HUDEP-2 (cell line): ENCODE measurements at regions not wholly inside any gene's neighbourhood (a gene's known extent, or its start where the extent isn't known, plus 50 kb on each side); places are given as distances from the start of the nearest gene placed in this dataset.
A peak's percentile ranks its signal among the peaks of the same experiment; 100 is the strongest.

Source experiments
- DNase-seq, 76 experiments: peaks; one replicate each; lab custom pipeline; 2025; ENCODE audit not compliant: unreplicated experiment in 76 of 76; lab: John Stamatoyannopoulos, UW

- no peak for DNase-seq
Measured at GRCh38 chr5:67827541-67827940, 388.0 kb upstream of the PIK3R1 start.

GRCh38 chr5:67824852-67825251 lies 390.7 kb upstream of the PIK3R1 start:
- DNase-seq, result no peak

- DNase-seq, result no peak
Measured at GRCh38 chr5:67817652-67818051, 397.9 kb upstream of the PIK3R1 start.

- no peak for DNase-seq
Measured at GRCh38 chr5:67816456-67816855, 399.1 kb upstream of the PIK3R1 start.

GRCh38 chr5:67815455-67816391 lies 399.8 kb upstream of the PIK3R1 start:
- peak in 10 of 76 experiments; percentile 0 to 42 (median 11) for DNase-seq

GRCh38 chr5:67814569-67815311 lies 400.8 kb upstream of the PIK3R1 start:
- no peak for DNase-seq

GRCh38 chr5:67813877-67814539 lies 401.5 kb upstream of the PIK3R1 start:
- peak in 3 of 76 experiments; percentile 3 to 15 (median 14) for DNase-seq

GRCh38 chr5:67809589-67809988 lies 406.0 kb upstream of the PIK3R1 start:
- DNase-seq, result no peak

- DNase-seq, result no peak
Measured at GRCh38 chr5:67808340-67808739, 407.2 kb upstream of the PIK3R1 start.

- DNase-seq, result no peak
Measured at GRCh38 chr5:67807439-67807888, 408.1 kb upstream of the PIK3R1 start.

GRCh38 chr5:67806654-67807438 lies 408.7 kb upstream of the PIK3R1 start:
- DNase-seq, result no peak

GRCh38 chr5:67805666-67806348 lies 409.7 kb upstream of the PIK3R1 start:
- no peak for DNase-seq

GRCh38 chr5:67802766-67803165 lies 412.8 kb upstream of the PIK3R1 start:
- no peak for DNase-seq

- no peak for DNase-seq
Measured at GRCh38 chr5:67799732-67800234, 415.8 kb upstream of the PIK3R1 start.

GRCh38 chr5:67798470-67798869 lies 417.1 kb upstream of the PIK3R1 start:
- peak in 1 of 76 experiments; percentile 0 for DNase-seq

- no peak for DNase-seq
Measured at GRCh38 chr5:67795781-67796477, 419.6 kb upstream of the PIK3R1 start.

GRCh38 chr5:67793966-67794365 lies 421.6 kb upstream of the PIK3R1 start:
- no peak for DNase-seq

- DNase-seq, result no peak
Measured at GRCh38 chr5:67793418-67793817, 422.1 kb upstream of the PIK3R1 start.

- DNase-seq, result no peak
Measured at GRCh38 chr5:67792891-67793290, 422.7 kb upstream of the PIK3R1 start.
